GM23338 (cell line): ENCODE measurements at regions not wholly inside any gene's neighbourhood (a gene's known extent, or its start where the extent isn't known, plus 50 kb on each side); places are given as distances from the start of the nearest gene placed in this dataset.
"Not testable (repeated sequence)": the region's sequence is repeated elsewhere in the genome, so short reads cannot be mapped to it uniquely, and the experiment has no call there.

Experiments used
- ATAC-seq: fragments of 200-7000 bp; cut with Tn5 transposase; 3 replicates; pipeline ENCODE4 v1.9.1; 2020
- DNase-seq: peaks from one replicate; pipeline ENCODE4 v3.0.0-alpha.2; 2015; ENCODE audit warnings: low spot score
- H2AFZ ChIP-seq: fragments of 200-600 bp; sonication (generic); 2 replicates; pipeline ENCODE4 v1.8.0; 2016; ENCODE audit warnings: antibody characterized with exemption, mild to moderate bottlenecking, moderate library complexity
- H3F3A ChIP-seq: fragments of 200-600 bp; sonication (generic); replicated peaks from 2 replicates; pipeline ENCODE4 v1.8.0; 2017; ENCODE audit warnings: antibody characterized with exemption, mixed run types, low read depth
- H3K27ac ChIP-seq: fragments of 200-600 bp; sonication (generic); 2 replicates; pipeline ENCODE4 v1.6.1; 2016; ENCODE audit warnings: low read depth
- H3K27me3 ChIP-seq: fragments of 200-600 bp; sonication (generic); 2 replicates; pipeline ENCODE4 v1.8.0; 2016; ENCODE audit warnings: mild to moderate bottlenecking, mixed run types, moderate library complexity; ENCODE audit not compliant: insufficient read depth
- H3K36me3 ChIP-seq: fragments of 200-600 bp; sonication (generic); 2 replicates; pipeline ENCODE4 v1.8.0; 2016; ENCODE audit warnings: mild to moderate bottlenecking; ENCODE audit not compliant: insufficient read depth
- H3K4me1 ChIP-seq: fragments of 200-600 bp; sonication (generic); 2 replicates; pipeline ENCODE4 v1.8.0; 2016; ENCODE audit warnings: mild to moderate bottlenecking, moderate library complexity; ENCODE audit not compliant: insufficient read depth
- H3K4me2 ChIP-seq: fragments of 200-600 bp; sonication (generic); 2 replicates; pipeline ENCODE4 v1.7.1; 2017; ENCODE audit warnings: mixed run types
- H3K4me3 ChIP-seq: fragments of 200-600 bp; sonication (generic); 2 replicates; pipeline ENCODE4 v1.6.1; 2016; ENCODE audit warnings: mixed run types
- H3K79me2 ChIP-seq: fragments of 200-600 bp; sonication (generic); replicated peaks from 2 replicates; pipeline ENCODE4 v1.8.0; 2017; ENCODE audit warnings: mild to moderate bottlenecking; ENCODE audit not compliant: insufficient read depth
- H3K9me2 ChIP-seq: fragments of 200-600 bp; sonication (generic); 2 replicates; pipeline ENCODE4 v1.8.0; 2017; ENCODE audit not compliant: insufficient read depth
- H4K20me1 ChIP-seq: fragments of 200-600 bp; sonication (generic); replicated peaks from 2 replicates; pipeline ENCODE4 v1.8.0; 2017; ENCODE audit warnings: mild to moderate bottlenecking; ENCODE audit not compliant: insufficient read depth
- H3K27ac Mint-ChIP-seq: 2 replicates; pipeline ENCODE4 v1.8.0; 2020; ENCODE audit warnings: inconsistent platforms, mild to moderate bottlenecking, moderate library complexity, mixed read lengths
- H3K27me3 Mint-ChIP-seq: 3 replicates; pipeline ENCODE4 v1.8.0; 2022; ENCODE audit warnings: low read depth, mild to moderate bottlenecking, moderate library complexity, mixed read lengths, inconsistent platforms; ENCODE audit not compliant: insufficient read depth, poor library complexity
- H3K36me3 Mint-ChIP-seq: 3 replicates; pipeline ENCODE4 v1.8.0; 2021; ENCODE audit warnings: low read depth, mild to moderate bottlenecking, inconsistent platforms, moderate library complexity, mixed read lengths
- H3K4me1 Mint-ChIP-seq: 3 replicates; pipeline ENCODE4 v1.8.0; 2020; ENCODE audit warnings: mild to moderate bottlenecking, inconsistent platforms, mixed read lengths
- H3K4me3 Mint-ChIP-seq: 3 replicates; pipeline ENCODE4 v1.8.0; 2021; ENCODE audit warnings: moderate library complexity, mild to moderate bottlenecking, inconsistent platforms, mixed read lengths
- H3K9me3 Mint-ChIP-seq: 3 replicates; pipeline ENCODE4 v1.8.0; 2020; ENCODE audit warnings: moderate library complexity, mild to moderate bottlenecking, inconsistent platforms, mixed read lengths
- CREB1 ChIP-seq: fragments of 250-450 bp; sonication (Bioruptor Pico); IDR thresholded peaks from 2 replicates; pipeline ENCODE4 v1.5.0; 2020; ENCODE audit warnings: low read depth, mild to moderate bottlenecking, moderate library complexity
- CTCF ChIP-seq, 2 experiments: fragments of 200-600 bp in 1 of 2; sonication (generic) in 1 of 2; conservative IDR thresholded peaks; 2 replicates each; pipeline versions ENCODE4 v1.5.1 to v1.6.1; 2016 to 2017; ENCODE audit warnings: antibody characterized with exemption in 2 of 2, low read depth in 2 of 2, mild to moderate bottlenecking in 2 of 2, moderate library complexity in 1 of 2
- ETS1 ChIP-seq: IDR thresholded peaks from 2 replicates; pipeline ENCODE4 v1.6.1; 2016; ENCODE audit warnings: antibody characterized with exemption
- EZH2 ChIP-seq: fragments of 200-600 bp; sonication (generic); IDR thresholded peaks from one replicate; pipeline ENCODE4 v1.8.0; 2017; ENCODE audit warnings: antibody characterized with exemption, mild to moderate bottlenecking, low read depth; ENCODE audit not compliant: unreplicated experiment
- EZH2phosphoT487 ChIP-seq: fragments of 200-600 bp; sonication (generic); IDR thresholded peaks from one replicate; pipeline ENCODE4 v1.8.1; 2018; ENCODE audit warnings: antibody characterized with exemption; ENCODE audit not compliant: unreplicated experiment
- NANOG ChIP-seq: IDR thresholded peaks from 2 replicates; pipeline ENCODE4 v1.6.1; 2016; ENCODE audit warnings: antibody characterized with exemption, borderline replicate concordance
- POLR2AphosphoS5 ChIP-seq: IDR thresholded peaks from 2 replicates; pipeline ENCODE4 v1.6.1; 2016; ENCODE audit warnings: antibody characterized with exemption, low read depth
- REST ChIP-seq: IDR thresholded peaks from one replicate; pipeline ENCODE4 v1.6.1; 2018; ENCODE audit warnings: antibody characterized with exemption; ENCODE audit not compliant: unreplicated experiment
- ZNF114 ChIP-seq: fragments of 250-450 bp; sonication (Bioruptor Pico); IDR thresholded peaks from 2 replicates; pipeline ENCODE4 v1.5.0; 2020; ENCODE audit warnings: mild to moderate bottlenecking, moderate library complexity
- ZNF462 ChIP-seq: fragments of 250-450 bp; sonication (Bioruptor Pico); IDR thresholded peaks from 2 replicates; pipeline ENCODE4 v1.5.0; 2020; ENCODE audit warnings: mild to moderate bottlenecking, moderate library complexity

- not testable (repeated sequence) for H3K4me2 ChIP-seq, H3K9me3 Mint-ChIP-seq, H4K20me1 ChIP-seq, H3K9me2 ChIP-seq, H3K27me3 ChIP-seq, H3K4me1 ChIP-seq, H3K79me2 ChIP-seq, H3K27me3 Mint-ChIP-seq, ATAC-seq, DNase-seq, H3K27ac Mint-ChIP-seq, H3K4me3 Mint-ChIP-seq, H3K4me3 ChIP-seq, H2AFZ ChIP-seq, H3F3A ChIP-seq, H3K4me1 Mint-ChIP-seq, H3K36me3 ChIP-seq, H3K27ac ChIP-seq, H3K36me3 Mint-ChIP-seq
Observed at GRCh38 chr1:115502183-115502582, 139.6 kb upstream of the VANGL1 start.

GRCh38 chr1:115501476-115501875 lies 140.3 kb upstream of the VANGL1 start:
- Mint-ChIP-seq H3K4me3 (no peak overlapping the region), H3K27ac (no peak overlapping the region), H3K4me1 (0 out of 3 replicates have a peak, but pooled peaks cover under 1% of the 10 kb centered on the region), H3K36me3 (no peaks in the 10 kb centered on the region), H3K27me3 (no peaks in the 10 kb centered on the region), H3K9me3 (peaks cover 5% of the 10 kb centered on the region; the same call in 2 of the 3 replicates)
- Histone ChIP-seq H3K4me1 (no peaks in the 10 kb centered on the region), H3K4me3 (no peak overlapping the region), H3K36me3 (no peaks in the 10 kb centered on the region), H4K20me1 (no peaks in the 10 kb centered on the region), H3K27me3 (no peaks in the 10 kb centered on the region), H2AFZ (no peak overlapping the region), H3K27ac (no peak overlapping the region), H3F3A (no peaks in the 10 kb centered on the region), H3K9me2 (0 out of 2 replicates have a peak, but pooled peaks cover 5% of the 10 kb centered on the region), H3K4me2 (no peak overlapping the region), H3K79me2 (no peaks in the 10 kb centered on the region)
- ATAC-seq (no peak), DNase-seq (no peak)
- TF ChIP-seq EZH2 (no peak), REST (no peak), POLR2AphosphoS5 (no peak), EZH2phosphoT487 (no peak), NANOG (no peak), CREB1 (CRISPR knock-in tag) (no peak), ZNF462 (CRISPR knock-in tag) (no peak), ZNF114 (CRISPR knock-in tag) (no peak), CTCF (conservative IDR thresholded peaks at IDR 0.05; ENCODE audit: low read depth in 2 of 2) (no peak), ETS1 (no peak)
